ENCODE measurements at regions not wholly inside any gene's neighbourhood (a gene's known extent, or its start where the extent isn't known, plus 50 kb on each side); places are given as distances from the start of the nearest gene placed in this dataset.
"Not testable (repeated sequence)": the region's sequence is repeated elsewhere in the genome, so short reads cannot be mapped to it uniquely, and the experiment has no call there.

- no peak for DNase-seq (ENCODE audit: low read depth, low spot score)
Measured at GRCh38 chr4:67038228-67038566, 507.1 kb downstream of the CENPC start.

GRCh38 chr4:67037504-67038227, 507.6 kb downstream of the CENPC start:
- no peak for DNase-seq (ENCODE audit: low read depth, low spot score)

- no peak for DNase-seq (ENCODE audit: low read depth, low spot score)
Measured at GRCh38 chr4:67036791-67037190, 508.5 kb downstream of the CENPC start.

- no peak for DNase-seq (ENCODE audit: low read depth, low spot score)
Measured at GRCh38 chr4:67035986-67036385, 509.3 kb downstream of the CENPC start.

- DNase-seq (ENCODE audit: low read depth, low spot score) = peak; percentile 32
Measured at GRCh38 chr4:67035501-67035900, 509.8 kb downstream of the CENPC start.

- DNase-seq (ENCODE audit: low read depth, low spot score) = no peak
Measured at GRCh38 chr4:67030636-67031035, 514.7 kb downstream of the CENPC start.

- no peak for DNase-seq (ENCODE audit: low read depth, low spot score)
Measured at GRCh38 chr4:67020438-67020797, 524.9 kb downstream of the CENPC start.

- no peak for DNase-seq (ENCODE audit: low read depth, low spot score)
Measured at GRCh38 chr4:67019686-67020437, 525.4 kb downstream of the CENPC start.

- no peak for DNase-seq (ENCODE audit: low read depth, low spot score)
Measured at GRCh38 chr4:67014592-67014991, 530.7 kb downstream of the CENPC start.

- DNase-seq (ENCODE audit: low read depth, low spot score) = no peak
Measured at GRCh38 chr4:67006791-67007190, 538.5 kb downstream of the CENPC start.

- DNase-seq (ENCODE audit: low read depth, low spot score) = no peak
Measured at GRCh38 chr4:66991521-66991920, 553.8 kb downstream of the CENPC start.

- DNase-seq (ENCODE audit: low read depth, low spot score) = no peak
Measured at GRCh38 chr4:66974665-66975064, 570.6 kb downstream of the CENPC start.

GRCh38 chr4:66972087-66972486, 573.2 kb downstream of the CENPC start:
- DNase-seq (ENCODE audit: low read depth, low spot score) = no peak

- DNase-seq (ENCODE audit: low read depth, low spot score) = no peak
Measured at GRCh38 chr4:66964467-66964866, 580.8 kb downstream of the CENPC start.

- no peak for DNase-seq (ENCODE audit: low read depth, low spot score)
Measured at GRCh38 chr4:66963084-66963483, 582.2 kb downstream of the CENPC start.

GRCh38 chr4:66959207-66959606, 586.1 kb downstream of the CENPC start:
- DNase-seq (ENCODE audit: low read depth, low spot score) = no peak

GRCh38 chr4:66956852-66957251, 588.5 kb downstream of the CENPC start:
- DNase-seq (ENCODE audit: low read depth, low spot score) = no peak

- DNase-seq (ENCODE audit: low read depth, low spot score) = no peak
Measured at GRCh38 chr4:66956426-66956825, 588.9 kb downstream of the CENPC start.

GRCh38 chr4:66955784-66956183, 589.5 kb downstream of the CENPC start:
- DNase-seq (ENCODE audit: low read depth, low spot score) = no peak

GRCh38 chr4:66949419-66949818, 595.9 kb downstream of the CENPC start:
- no peak for DNase-seq (ENCODE audit: low read depth, low spot score)

- no peak for DNase-seq (ENCODE audit: low read depth, low spot score)
Measured at GRCh38 chr4:66946761-66947160, 598.5 kb downstream of the CENPC start.

GRCh38 chr4:66943112-66943511, 602.2 kb downstream of the CENPC start:
- DNase-seq (ENCODE audit: low read depth, low spot score) = no peak

- DNase-seq (ENCODE audit: low read depth, low spot score) = not testable (repeated sequence)
Measured at GRCh38 chr4:66931981-66932380, 613.3 kb downstream of the CENPC start.
